ENCODE measurements at regions not wholly inside any gene's neighbourhood (a gene's known extent, or its start where the extent isn't known, plus 50 kb on each side); places are given as distances from the start of the nearest gene placed in this dataset.
"Not testable (repeated sequence)": the region's sequence is repeated elsewhere in the genome, so short reads cannot be mapped to it uniquely, and the experiment has no call there.

DNA sequence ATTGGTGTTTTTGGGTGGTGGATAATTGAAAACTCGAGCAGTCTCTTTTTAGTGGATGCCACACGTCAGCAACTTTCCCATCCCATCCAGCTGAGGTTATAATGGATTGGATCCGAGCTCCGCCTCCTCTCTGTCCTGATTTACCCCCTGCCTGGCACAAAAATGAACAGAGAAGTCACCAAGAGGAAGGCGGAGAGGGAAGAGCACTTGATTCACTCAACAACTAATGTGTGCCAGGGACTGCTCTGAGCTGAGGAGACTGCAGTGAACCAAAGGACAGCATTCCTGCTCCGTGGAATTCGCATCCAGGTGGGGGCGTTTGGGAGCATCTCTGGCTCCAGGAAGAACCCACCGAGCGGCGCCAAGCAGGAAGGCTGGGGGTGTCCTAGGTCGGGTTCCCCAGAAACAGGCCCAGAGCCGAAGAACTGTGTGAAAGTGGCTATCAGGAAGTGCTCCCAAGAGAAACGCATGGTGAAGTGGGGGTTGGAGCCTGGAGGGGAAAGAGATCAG is 95.8 kb upstream of the NAA20 start:
- H3K36me3 ChIP-seq (ENCODE audit: control insufficient read depth, insufficient read depth, low read length), result no peaks in the 10 kb centered on the region
- H2BK5ac ChIP-seq (ENCODE audit: low read length), result no peak overlapping the region
- no peak overlapping the region for H3K56ac ChIP-seq (ENCODE audit: low read length)
- no peak overlapping the region for H3K4me3 ChIP-seq (ENCODE audit: low read length)
- H2AK5ac ChIP-seq (ENCODE audit: low read length), result no peak overlapping the region
- no peak overlapping the region for H2BK120ac ChIP-seq (ENCODE audit: low read depth, low read length)
- no peak overlapping the region for H2BK15ac ChIP-seq (replicated peaks; ENCODE audit: low read depth)
- no peaks in the 10 kb centered on the region for H3K79me2 ChIP-seq (ENCODE audit: control insufficient read depth, insufficient read depth, low read length)
- no peak overlapping the region for H3K9ac ChIP-seq (ENCODE audit: low read length)
- H3K27me3 ChIP-seq (ENCODE audit: insufficient read depth, low read length, poor library complexity), result no peaks in the 10 kb centered on the region
- no peak overlapping the region for H3K23ac ChIP-seq (ENCODE audit: low read length)
- no peak overlapping the region for H3K4ac ChIP-seq (ENCODE audit: low read depth, low read length)
- H3K4me2 ChIP-seq (ENCODE audit: low read length), result no peak overlapping the region
- H3K27ac ChIP-seq (ENCODE audit: low read depth, low read length), result no peak overlapping the region
- H3K18ac ChIP-seq (ENCODE audit: low read length), result no peak overlapping the region
- no CpG with 5 or more reads among the region's 14 CpGs for WGBS (ENCODE audit: extremely low coverage, insufficient coverage, low lambda C conversion rate)
- peak; percentile 34 for DNase-seq
- no peaks in the 10 kb centered on the region for H3K4me1 ChIP-seq (ENCODE audit: control insufficient read depth, low read depth, low read length)
- no peak overlapping the region for H4K5ac ChIP-seq (ENCODE audit: low read length)
- no peak overlapping the region for H4K8ac ChIP-seq (ENCODE audit: low read depth, low read length)
- no peaks in the 10 kb centered on the region for H3K79me1 ChIP-seq (ENCODE audit: low read length)

DNA sequence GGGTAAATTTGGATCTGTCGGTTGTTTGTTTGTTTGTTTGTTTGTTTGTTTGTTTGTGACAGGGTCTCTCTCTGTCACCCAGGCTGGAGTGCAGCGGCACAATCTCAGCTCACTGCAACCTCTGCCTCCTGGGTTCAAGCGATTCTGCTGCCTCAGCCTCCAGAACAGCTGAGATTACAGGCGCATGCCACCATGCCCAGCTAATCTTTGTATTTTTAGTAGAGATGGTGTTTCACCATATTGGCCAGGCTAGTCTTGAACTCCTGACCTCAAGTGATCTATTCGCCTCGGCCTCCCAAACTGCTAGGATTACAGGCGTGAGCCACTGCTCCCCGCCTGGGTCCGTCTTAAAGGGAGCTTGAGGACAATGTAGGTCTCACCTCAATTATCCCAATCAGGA is 95.3 kb upstream of the NAA20 start:
- H3K4me1 ChIP-seq (ENCODE audit: control insufficient read depth, low read depth, low read length); H3K27me3 ChIP-seq (ENCODE audit: insufficient read depth, low read length, poor library complexity); DNase-seq; H3K79me1 ChIP-seq (ENCODE audit: low read length); H3K27ac ChIP-seq (ENCODE audit: low read depth, low read length); H2BK120ac ChIP-seq (ENCODE audit: low read depth, low read length); H4K5ac ChIP-seq (ENCODE audit: low read length); H3K4me3 ChIP-seq (ENCODE audit: low read length); H3K79me2 ChIP-seq (ENCODE audit: control insufficient read depth, insufficient read depth, low read length); H3K36me3 ChIP-seq (ENCODE audit: control insufficient read depth, insufficient read depth, low read length); H3K56ac ChIP-seq (ENCODE audit: low read length); H2AK5ac ChIP-seq (ENCODE audit: low read length); H3K9ac ChIP-seq (ENCODE audit: low read length); H3K4me2 ChIP-seq (ENCODE audit: low read length); H2BK15ac ChIP-seq (replicated peaks; ENCODE audit: low read depth); H3K18ac ChIP-seq (ENCODE audit: low read length); H3K23ac ChIP-seq (ENCODE audit: low read length); H4K8ac ChIP-seq (ENCODE audit: low read depth, low read length); H2BK5ac ChIP-seq (ENCODE audit: low read length); H3K4ac ChIP-seq (ENCODE audit: low read depth, low read length): not testable (repeated sequence)
- WGBS (ENCODE audit: extremely low coverage, insufficient coverage, low lambda C conversion rate), result no CpG with 5 or more reads among the region's 9 CpGs

DNA sequence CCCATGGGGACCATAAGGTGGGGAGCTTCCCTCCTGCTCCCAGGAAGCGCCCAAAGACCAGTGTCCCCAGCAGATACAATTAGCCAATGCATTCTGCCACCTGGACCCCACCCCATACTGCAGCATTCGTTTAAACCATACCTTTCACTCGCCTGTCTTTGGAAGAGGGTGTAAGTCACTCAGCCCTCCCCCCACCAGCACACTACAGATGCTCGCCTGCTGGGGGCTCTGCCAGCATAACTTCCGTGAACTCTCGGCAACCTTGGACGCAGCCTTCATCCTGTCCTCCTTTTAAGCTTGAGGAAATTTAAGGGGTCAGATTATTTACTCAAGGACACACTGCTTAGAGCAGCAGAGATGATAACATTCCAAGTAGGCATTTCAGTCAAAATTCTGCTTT is 94.4 kb upstream of the NAA20 start:
- Histone ChIP-seq H3K4me2 (ENCODE audit: low read length) (no peak overlapping the region), H4K5ac (ENCODE audit: low read length) (no peak overlapping the region), H3K9ac (ENCODE audit: low read length) (no peak overlapping the region), H3K18ac (ENCODE audit: low read length) (no peak overlapping the region), H2AK5ac (ENCODE audit: low read length) (no peak overlapping the region), H3K27ac (ENCODE audit: low read depth, low read length) (no peak overlapping the region), H3K4me1 (ENCODE audit: control insufficient read depth, low read depth, low read length) (no peaks in the 10 kb centered on the region), H4K8ac (ENCODE audit: low read depth, low read length) (no peak overlapping the region), H2BK120ac (ENCODE audit: low read depth, low read length) (no peak overlapping the region), H3K79me1 (ENCODE audit: low read length) (no peaks in the 10 kb centered on the region), H3K4ac (ENCODE audit: low read depth, low read length) (no peak overlapping the region), H3K4me3 (ENCODE audit: low read length) (no peak overlapping the region), H3K79me2 (ENCODE audit: control insufficient read depth, insufficient read depth, low read length) (no peaks in the 10 kb centered on the region), H3K36me3 (ENCODE audit: control insufficient read depth, insufficient read depth, low read length) (no peaks in the 10 kb centered on the region), H3K56ac (ENCODE audit: low read length) (no peak overlapping the region), H3K27me3 (ENCODE audit: insufficient read depth, low read length, poor library complexity) (no peaks in the 10 kb centered on the region), H2BK15ac (replicated peaks; ENCODE audit: low read depth) (no peak overlapping the region), H3K23ac (ENCODE audit: low read length) (no peak overlapping the region), H2BK5ac (ENCODE audit: low read length) (no peak overlapping the region)
- peak; percentile 23 for DNase-seq
- WGBS (ENCODE audit: extremely low coverage, insufficient coverage, low lambda C conversion rate), result no CpG with 5 or more reads among the region's 7 CpGs

DNA sequence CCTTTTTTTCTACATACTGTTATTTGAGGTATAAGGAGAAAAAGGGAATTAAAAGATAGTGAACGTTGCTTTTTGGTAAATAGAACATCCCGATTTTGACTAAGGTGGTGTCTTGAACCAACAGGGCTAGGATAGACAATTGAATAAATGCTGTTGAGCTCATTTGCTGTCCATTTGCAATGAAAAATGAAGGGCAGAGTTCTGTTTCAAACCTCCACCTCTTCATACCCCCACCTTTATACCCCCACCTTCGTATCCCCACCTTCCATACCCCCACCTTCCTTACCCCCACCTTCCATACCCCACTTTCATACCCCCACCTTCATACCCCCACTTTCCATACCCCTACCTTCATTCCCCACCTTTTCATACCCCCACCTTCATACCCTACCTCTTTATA is 93.4 kb upstream of the NAA20 start:
- H2BK15ac ChIP-seq (replicated peaks; ENCODE audit: low read depth), result no peak overlapping the region
- no peaks in the 10 kb centered on the region for H3K4me1 ChIP-seq (ENCODE audit: control insufficient read depth, low read depth, low read length)
- WGBS (ENCODE audit: extremely low coverage, insufficient coverage, low lambda C conversion rate), result no CpG with 5 or more reads among the region's 3 CpGs
- H3K4me2 ChIP-seq (ENCODE audit: low read length), result no peak overlapping the region
- H2AK5ac ChIP-seq (ENCODE audit: low read length), result no peak overlapping the region
- H3K79me2 ChIP-seq (ENCODE audit: control insufficient read depth, insufficient read depth, low read length), result no peaks in the 10 kb centered on the region
- H3K27ac ChIP-seq (ENCODE audit: low read depth, low read length), result no peak overlapping the region
- no peak overlapping the region for H3K4ac ChIP-seq (ENCODE audit: low read depth, low read length)
- no peak overlapping the region for H3K23ac ChIP-seq (ENCODE audit: low read length)
- H3K36me3 ChIP-seq (ENCODE audit: control insufficient read depth, insufficient read depth, low read length), result no peaks in the 10 kb centered on the region
- no peak overlapping the region for H4K5ac ChIP-seq (ENCODE audit: low read length)
- no peak overlapping the region for H2BK5ac ChIP-seq (ENCODE audit: low read length)
- DNase-seq, result no peak
- no peak overlapping the region for H2BK120ac ChIP-seq (ENCODE audit: low read depth, low read length)
- no peak overlapping the region for H3K9ac ChIP-seq (ENCODE audit: low read length)
- H3K79me1 ChIP-seq (ENCODE audit: low read length), result no peaks in the 10 kb centered on the region
- no peak overlapping the region for H4K8ac ChIP-seq (ENCODE audit: low read depth, low read length)
- no peaks in the 10 kb centered on the region for H3K27me3 ChIP-seq (ENCODE audit: insufficient read depth, low read length, poor library complexity)
- no peak overlapping the region for H3K18ac ChIP-seq (ENCODE audit: low read length)
- no peak overlapping the region for H3K56ac ChIP-seq (ENCODE audit: low read length)
- no peak overlapping the region for H3K4me3 ChIP-seq (ENCODE audit: low read length)

DNA sequence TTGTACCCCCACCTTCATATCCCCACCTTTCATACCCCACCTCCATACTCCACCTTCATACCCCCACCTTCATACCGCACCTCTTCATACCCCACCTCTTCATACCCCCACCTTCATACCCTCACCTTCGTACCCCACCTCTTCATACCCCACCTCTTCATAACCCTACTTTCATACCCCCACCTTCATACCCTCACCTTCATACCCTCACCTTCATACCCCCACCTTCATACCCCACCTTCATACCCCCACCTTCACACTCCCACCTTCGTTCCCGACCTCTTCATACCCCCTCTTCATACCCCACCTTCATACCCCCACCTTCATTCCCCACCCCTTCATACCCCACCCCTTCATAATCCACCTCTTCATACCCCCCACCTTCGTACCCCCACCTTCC is 92.9 kb upstream of the NAA20 start:
- H3K4ac ChIP-seq (ENCODE audit: low read depth, low read length), result no peak overlapping the region
- no peaks in the 10 kb centered on the region for H3K79me2 ChIP-seq (ENCODE audit: control insufficient read depth, insufficient read depth, low read length)

DNA sequence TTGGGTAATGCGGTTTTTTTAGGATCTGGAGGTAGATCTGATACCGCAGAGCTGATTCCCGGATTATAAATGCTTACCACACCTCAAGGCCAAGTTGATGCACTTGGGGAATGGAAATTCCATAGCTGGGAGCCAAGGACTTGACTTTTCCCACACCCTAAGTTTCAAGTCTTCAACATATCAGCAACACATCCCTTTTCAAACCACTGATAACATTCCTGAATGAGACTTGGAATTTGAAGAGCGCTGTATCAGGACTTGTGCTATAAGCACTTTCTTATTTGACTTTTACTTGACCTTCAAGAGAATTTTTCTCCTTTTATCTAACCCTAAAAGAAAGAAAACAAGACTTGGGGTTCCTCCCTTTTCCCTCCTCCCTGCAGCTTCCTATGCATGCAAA is 90.6 kb upstream of the NAA20 start:
- Histone ChIP-seq H3K4me1 (ENCODE audit: control insufficient read depth, low read depth, low read length) (no peaks in the 10 kb centered on the region), H3K56ac (ENCODE audit: low read length) (no peak overlapping the region), H2BK15ac (replicated peaks; ENCODE audit: low read depth) (no peak overlapping the region), H3K4ac (ENCODE audit: low read depth, low read length) (no peak overlapping the region), H3K36me3 (ENCODE audit: control insufficient read depth, insufficient read depth, low read length) (no peaks in the 10 kb centered on the region), H3K4me3 (ENCODE audit: low read length) (no peak overlapping the region), H3K27me3 (ENCODE audit: insufficient read depth, low read length, poor library complexity) (no peaks in the 10 kb centered on the region), H3K79me2 (ENCODE audit: control insufficient read depth, insufficient read depth, low read length) (no peaks in the 10 kb centered on the region), H3K23ac (ENCODE audit: low read length) (no peak overlapping the region), H2BK120ac (ENCODE audit: low read depth, low read length) (no peak overlapping the region), H4K8ac (ENCODE audit: low read depth, low read length) (no peak overlapping the region), H3K79me1 (ENCODE audit: low read length) (no peaks in the 10 kb centered on the region), H4K5ac (ENCODE audit: low read length) (no peak overlapping the region), H2BK5ac (ENCODE audit: low read length) (no peak overlapping the region), H3K18ac (ENCODE audit: low read length) (no peak overlapping the region), H3K9ac (ENCODE audit: low read length) (no peak overlapping the region), H3K27ac (ENCODE audit: low read depth, low read length) (no peak overlapping the region), H3K4me2 (ENCODE audit: low read length) (no peak overlapping the region), H2AK5ac (ENCODE audit: low read length) (no peak overlapping the region)
- peak; percentile 39 for DNase-seq
- no CpG with 5 or more reads among the region's 4 CpGs for WGBS (ENCODE audit: extremely low coverage, insufficient coverage, low lambda C conversion rate)

More for the DNA sequence above, 92.9 kb upstream of the NAA20 start:
- Histone ChIP-seq H2BK120ac (ENCODE audit: low read depth, low read length) (no peak overlapping the region), H3K56ac (ENCODE audit: low read length) (no peak overlapping the region), H2BK5ac (ENCODE audit: low read length) (no peak overlapping the region), H3K27me3 (ENCODE audit: insufficient read depth, low read length, poor library complexity) (no peaks in the 10 kb centered on the region), H2AK5ac (ENCODE audit: low read length) (no peak overlapping the region), H4K5ac (ENCODE audit: low read length) (no peak overlapping the region), H3K4me2 (ENCODE audit: low read length) (no peak overlapping the region), H3K27ac (ENCODE audit: low read depth, low read length) (no peak overlapping the region), H3K9ac (ENCODE audit: low read length) (no peak overlapping the region), H3K4me3 (ENCODE audit: low read length) (no peak overlapping the region), H3K18ac (ENCODE audit: low read length) (no peak overlapping the region), H4K8ac (ENCODE audit: low read depth, low read length) (no peak overlapping the region), H2BK15ac (replicated peaks; ENCODE audit: low read depth) (no peak overlapping the region), H3K36me3 (ENCODE audit: control insufficient read depth, insufficient read depth, low read length) (no peaks in the 10 kb centered on the region), H3K4me1 (ENCODE audit: control insufficient read depth, low read depth, low read length) (no peaks in the 10 kb centered on the region), H3K23ac (ENCODE audit: low read length) (no peak overlapping the region), H3K79me1 (ENCODE audit: low read length) (no peaks in the 10 kb centered on the region)
- DNase-seq, result no peak
- WGBS (ENCODE audit: extremely low coverage, insufficient coverage, low lambda C conversion rate), result 97% methylated on average over 4 of the region's 5 CpGs
